SU-DHL-6 (cell line): ENCODE measurements at regions not wholly inside any gene's neighbourhood (a gene's known extent, or its start where the extent isn't known, plus 50 kb on each side); places are given as distances from the start of the nearest gene placed in this dataset.
"Not testable (repeated sequence)": the region's sequence is repeated elsewhere in the genome, so short reads cannot be mapped to it uniquely, and the experiment has no call there.

Source experiments
- H2AFZ ChIP-seq: fragments of 200-600 bp; sonication (generic); 2 replicates; pipeline ENCODE4 v1.6.1; 2014; ENCODE audit warnings: low read depth, mild to moderate bottlenecking, moderate library complexity, mixed read lengths, antibody characterized with exemption, low read length; ENCODE audit not compliant: severe bottlenecking
- H3F3A ChIP-seq: fragments of 200-600 bp; shearing (Covaris generic); 2 replicates; pipeline ENCODE4 v1.6.0; 2016; ENCODE audit warnings: antibody characterized with exemption, mild to moderate bottlenecking; ENCODE audit not compliant: insufficient read depth
- H3K27ac ChIP-seq: fragments of 200-600 bp; sonication (generic); 2 replicates; pipeline ENCODE4 v1.5.1; 2016; ENCODE audit warnings: low read depth, mild to moderate bottlenecking, low read length, moderate library complexity, mixed read lengths
- H3K27me3 ChIP-seq: fragments of 200-600 bp; sonication (generic), shearing (Covaris generic); 2 replicates; pipeline ENCODE4 v1.6.0; 2014; ENCODE audit warnings: mild to moderate bottlenecking, low read length
- H3K36me3 ChIP-seq: fragments of 200-600 bp; sonication (generic); 2 replicates; pipeline ENCODE4 v1.6.1; 2014; ENCODE audit warnings: mild to moderate bottlenecking, low read length, mixed read lengths
- H3K4me2 ChIP-seq: fragments of 300-600, 200-600 bp; shearing (Covaris generic), sonication (generic); 2 replicates; pipeline ENCODE4 v1.6.0; 2014; ENCODE audit warnings: low read length, low read depth, mild to moderate bottlenecking; ENCODE audit not compliant: poor library complexity, severe bottlenecking
- H3K4me3 ChIP-seq: fragments of 200-600 bp; sonication (generic); 2 replicates; pipeline ENCODE4 v1.5.1; 2014; ENCODE audit warnings: antibody characterized with exemption, low read length, mild to moderate bottlenecking, mixed read lengths; ENCODE audit not compliant: insufficient read depth, poor library complexity, severe bottlenecking
- H3K79me2 ChIP-seq: fragments of 200-600 bp; sonication (generic); 2 replicates; pipeline ENCODE4 v1.6.1; 2014; ENCODE audit warnings: mild to moderate bottlenecking, low read length, moderate library complexity; ENCODE audit not compliant: insufficient read depth
- H3K9ac ChIP-seq: fragments of 200-600 bp; sonication (generic); 2 replicates; pipeline ENCODE4 v1.7.0; 2014; ENCODE audit warnings: mild to moderate bottlenecking, low read length
- H3K9me2 ChIP-seq: fragments of 200-600 bp; sonication (generic); replicated peaks from 2 replicates; pipeline ENCODE4 v1.6.1; 2014; ENCODE audit warnings: low read length; ENCODE audit not compliant: insufficient read depth
- H3K9me3 ChIP-seq: fragments of 200-600 bp; sonication (generic); 2 replicates; pipeline ENCODE4 v1.6.1; 2014; ENCODE audit warnings: low read length, mixed read lengths; ENCODE audit not compliant: insufficient read depth
- H4K20me1 ChIP-seq: fragments of 200-600 bp; sonication (generic); 2 replicates; pipeline ENCODE4 v1.6.1; 2014; ENCODE audit warnings: low read depth, mild to moderate bottlenecking, antibody characterized with exemption, low read length, moderate library complexity, mixed read lengths
- CTCF ChIP-seq: fragments of 200-600 bp; sonication (generic); IDR thresholded peaks from one replicate; pipeline ENCODE4 v1.5.1; 2017; ENCODE audit warnings: antibody characterized with exemption, mild to moderate bottlenecking, low read length, moderate library complexity; ENCODE audit not compliant: insufficient read depth, poor library complexity, severe bottlenecking
- EZH2phosphoT487 ChIP-seq: fragments of 200-600 bp; sonication (generic), shearing (Covaris generic); conservative IDR thresholded peaks from 2 replicates; pipeline ENCODE4 v1.6.1; 2018; ENCODE audit warnings: mild to moderate bottlenecking, antibody characterized with exemption, low read length, moderate library complexity, mixed read lengths

GRCh38 chr4:33116871-33117270, 2396.7 kb downstream of the PCDH7 start:
- Histone ChIP-seq H3K9ac (no peak overlapping the region), H3K27ac (no peak overlapping the region), H3K9me2 (no peaks in the 10 kb centered on the region), H3K36me3 (no peaks in the 10 kb centered on the region), H3K9me3 (no peaks in the 10 kb centered on the region), H3F3A (no peaks in the 10 kb centered on the region), H3K79me2 (no peaks in the 10 kb centered on the region), H2AFZ (no peak overlapping the region), H3K4me2 (no peak overlapping the region), H4K20me1 (no peaks in the 10 kb centered on the region), H3K27me3 (no peaks in the 10 kb centered on the region), H3K4me3 (no peak overlapping the region)
- TF ChIP-seq EZH2phosphoT487 = no peak
- TF ChIP-seq CTCF = no peak

- no peak overlapping the region for H3K9ac ChIP-seq
- H4K20me1 ChIP-seq = no peaks in the 10 kb centered on the region
- H3K9me3 ChIP-seq = no peaks in the 10 kb centered on the region
- no peaks in the 10 kb centered on the region for H3K79me2 ChIP-seq
- H3K36me3 ChIP-seq = no peaks in the 10 kb centered on the region
- no peaks in the 10 kb centered on the region for H3K9me2 ChIP-seq
- H3K4me3 ChIP-seq = no peak overlapping the region
- no peak overlapping the region for H3K4me2 ChIP-seq
- no peaks in the 10 kb centered on the region for H3K27me3 ChIP-seq
- H2AFZ ChIP-seq = no peak overlapping the region
- TF ChIP-seq EZH2phosphoT487 = no peak
- TF ChIP-seq CTCF = no peak
- H3F3A ChIP-seq = no peaks in the 10 kb centered on the region
- H3K27ac ChIP-seq = no peak overlapping the region
Measured at GRCh38 chr4:33126002-33126401, 2405.8 kb downstream of the PCDH7 start.

GRCh38 chr4:33130662-33131061, 2410.5 kb downstream of the PCDH7 start:
- not testable (repeated sequence) for H3K4me2 ChIP-seq, H3K27ac ChIP-seq, H3K9me3 ChIP-seq, H3F3A ChIP-seq, H3K4me3 ChIP-seq, H3K36me3 ChIP-seq, H2AFZ ChIP-seq, H3K27me3 ChIP-seq, H3K79me2 ChIP-seq, H3K9ac ChIP-seq, H3K9me2 ChIP-seq, H4K20me1 ChIP-seq

- H3K9me3 ChIP-seq = no peaks in the 10 kb centered on the region
- H4K20me1 ChIP-seq = no peaks in the 10 kb centered on the region
- TF ChIP-seq CTCF (no peak), EZH2phosphoT487 (no peak)
- no peaks in the 10 kb centered on the region for H3K36me3 ChIP-seq
- no peak overlapping the region for H2AFZ ChIP-seq
- no peaks in the 10 kb centered on the region for H3F3A ChIP-seq
- H3K27me3 ChIP-seq = no peaks in the 10 kb centered on the region
- no peaks in the 10 kb centered on the region for H3K79me2 ChIP-seq
- H3K9me2 ChIP-seq = no peaks in the 10 kb centered on the region
- no peak overlapping the region for H3K4me3 ChIP-seq
- H3K27ac ChIP-seq = no peak overlapping the region
- no peak overlapping the region for H3K4me2 ChIP-seq
- H3K9ac ChIP-seq = no peak overlapping the region
Measured at GRCh38 chr4:33133723-33134122, 2413.6 kb downstream of the PCDH7 start.
